IPS DF 4.7 (cell line): ENCODE measurements at regions not wholly inside any gene's neighbourhood (a gene's known extent, or its start where the extent isn't known, plus 50 kb on each side); places are given as distances from the start of the nearest gene placed in this dataset.

Source experiments
- DNase-seq: peaks from one replicate; pipeline ENCODE4 v3.0.0-alpha.2; 2013; ENCODE audit warnings: low spot score; ENCODE audit errors: extremely low read depth

GRCh38 chr4:175125410-175126068, 207.4 kb downstream of the ADAM29 start:
- no peak for DNase-seq

- no peak for DNase-seq
Measured at GRCh38 chr4:175127314-175127713, 209.2 kb downstream of the ADAM29 start.

- DNase-seq: no peak
Measured at GRCh38 chr4:175129797-175130196, 211.6 kb downstream of the ADAM29 start.

GRCh38 chr4:175139205-175139604, 221.0 kb downstream of the ADAM29 start:
- no peak for DNase-seq

- DNase-seq: no peak
Measured at GRCh38 chr4:175143116-175143515, 225.0 kb downstream of the ADAM29 start.

GRCh38 chr4:175146799-175147198, 228.6 kb downstream of the ADAM29 start:
- DNase-seq: no peak

GRCh38 chr4:175147233-175147632, 229.1 kb downstream of the ADAM29 start:
- no peak for DNase-seq

GRCh38 chr4:175166020-175166419, 247.9 kb downstream of the ADAM29 start:
- no peak for DNase-seq

GRCh38 chr4:175176710-175177109, 258.6 kb downstream of the ADAM29 start:
- no peak for DNase-seq

- DNase-seq: no peak
Measured at GRCh38 chr4:175190654-175191053, 272.5 kb downstream of the ADAM29 start.

GRCh38 chr4:175198056-175198455, 279.9 kb downstream of the ADAM29 start:
- DNase-seq: no peak

GRCh38 chr4:175215208-175215607, 297.1 kb downstream of the ADAM29 start:
- DNase-seq: no peak

- no peak for DNase-seq
Measured at GRCh38 chr4:175215657-175216056, 297.5 kb downstream of the ADAM29 start.

- DNase-seq: no peak
Measured at GRCh38 chr4:175229154-175229553, 311.0 kb downstream of the ADAM29 start.

GRCh38 chr4:175234162-175234561, 316.0 kb downstream of the ADAM29 start:
- no peak for DNase-seq

- DNase-seq: no peak
Measured at GRCh38 chr4:175238827-175239517, 320.8 kb downstream of the ADAM29 start.

- no peak for DNase-seq
Measured at GRCh38 chr4:175246941-175247340, 328.8 kb downstream of the ADAM29 start.

GRCh38 chr4:175252642-175253041, 334.5 kb downstream of the ADAM29 start:
- no peak for DNase-seq

- DNase-seq: no peak
Measured at GRCh38 chr4:175253184-175253902, 335.2 kb downstream of the ADAM29 start.

GRCh38 chr4:175263537-175263936, 345.4 kb downstream of the ADAM29 start:
- DNase-seq: no peak

- DNase-seq: no peak
Measured at GRCh38 chr4:175271010-175271630, 353.0 kb downstream of the ADAM29 start.
